OCI-LY3 (cell line): ENCODE measurements at regions not wholly inside any gene's neighbourhood (a gene's known extent, or its start where the extent isn't known, plus 50 kb on each side); places are given as distances from the start of the nearest gene placed in this dataset.

Experiments used
- H2AFZ ChIP-seq: fragments of 200-600, 300-600 bp; shearing (Covaris generic); 2 replicates; pipeline ENCODE4 v1.6.0; 2014; ENCODE audit warnings: antibody characterized with exemption, low read depth, low read length
- H3K27ac ChIP-seq: fragments of 200-600, 300-600 bp; sonication (generic); 2 replicates; pipeline ENCODE4 v1.5.1; 2014; ENCODE audit warnings: mild to moderate bottlenecking, low read length, moderate library complexity, mixed read lengths
- H3K27me3 ChIP-seq: fragments of 200-600, 300-600 bp; sonication (generic); 2 replicates; pipeline ENCODE4 v1.6.1; 2014; ENCODE audit warnings: low read depth, low read length, mixed read lengths
- H3K36me3 ChIP-seq: fragments of 200-600, 300-600 bp; sonication (generic); replicated peaks from 2 replicates; pipeline ENCODE3; 2014; ENCODE audit warnings: low read depth, low read length, mixed read lengths
- H3K4me1 ChIP-seq: fragments of 300-600, 200-600 bp; sonication (generic); 2 replicates; pipeline ENCODE4 v1.6.1; 2014; ENCODE audit warnings: low read length, mixed read lengths
- H3K4me2 ChIP-seq: fragments of 200-600, 300-600 bp; sonication (generic); 2 replicates; pipeline ENCODE4 v1.6.1; 2014; ENCODE audit warnings: low read length, mixed read lengths
- H3K4me3 ChIP-seq: fragments of 300-600, 200-600 bp; sonication (generic); 2 replicates; pipeline ENCODE4 v1.5.1; 2014; ENCODE audit warnings: antibody characterized with exemption, mild to moderate bottlenecking, low read length, moderate library complexity
- H3K79me2 ChIP-seq: fragments of 300-600, 200-600 bp; shearing (Covaris generic); 2 replicates; pipeline ENCODE4 v1.6.1; 2014; ENCODE audit warnings: mild to moderate bottlenecking, low read length, mixed read lengths
- H3K9ac ChIP-seq: fragments of 300-600, 200-600 bp; shearing (Covaris generic); 2 replicates; pipeline ENCODE4 v1.6.0; 2014; ENCODE audit warnings: mild to moderate bottlenecking, low read length, moderate library complexity
- H3K9me3 ChIP-seq: fragments of 200-600, 300-600 bp; shearing (Covaris generic); 2 replicates; pipeline ENCODE4 v1.6.1; 2014; ENCODE audit warnings: low read length, mixed read lengths; ENCODE audit not compliant: insufficient read depth
- H4K20me1 ChIP-seq: fragments of 200-600, 300-600 bp; sonication (generic); 2 replicates; pipeline ENCODE4 v1.6.1; 2016; ENCODE audit warnings: low read length, mixed read lengths; ENCODE audit not compliant: insufficient read depth
- EZH2phosphoT487 ChIP-seq: fragments of 200-600 bp; shearing (Covaris generic); IDR thresholded peaks from 2 replicates; pipeline ENCODE4 v1.6.1; 2018; ENCODE audit warnings: antibody characterized with exemption, mixed run types, low read depth
- TF ChIP-seq, protein P1 (sequence below): fragments of 200-600, 300-600 bp; sonication (generic); IDR thresholded peaks from 2 replicates; pipeline ENCODE4 v1.5.1; 2014; ENCODE audit warnings: antibody characterized with exemption, low read length, low read depth

- no peaks in the 10 kb centered on the region for H3K36me3 ChIP-seq
- H2AFZ ChIP-seq, result no peak overlapping the region
- no peaks in the 10 kb centered on the region for H3K79me2 ChIP-seq
- H3K4me2 ChIP-seq, result no peak overlapping the region
- H3K9me3 ChIP-seq, result no peaks in the 10 kb centered on the region
- H3K27ac ChIP-seq, result no peak overlapping the region
- no peaks in the 10 kb centered on the region for H3K27me3 ChIP-seq
- TF ChIP-seq, protein P1, sequence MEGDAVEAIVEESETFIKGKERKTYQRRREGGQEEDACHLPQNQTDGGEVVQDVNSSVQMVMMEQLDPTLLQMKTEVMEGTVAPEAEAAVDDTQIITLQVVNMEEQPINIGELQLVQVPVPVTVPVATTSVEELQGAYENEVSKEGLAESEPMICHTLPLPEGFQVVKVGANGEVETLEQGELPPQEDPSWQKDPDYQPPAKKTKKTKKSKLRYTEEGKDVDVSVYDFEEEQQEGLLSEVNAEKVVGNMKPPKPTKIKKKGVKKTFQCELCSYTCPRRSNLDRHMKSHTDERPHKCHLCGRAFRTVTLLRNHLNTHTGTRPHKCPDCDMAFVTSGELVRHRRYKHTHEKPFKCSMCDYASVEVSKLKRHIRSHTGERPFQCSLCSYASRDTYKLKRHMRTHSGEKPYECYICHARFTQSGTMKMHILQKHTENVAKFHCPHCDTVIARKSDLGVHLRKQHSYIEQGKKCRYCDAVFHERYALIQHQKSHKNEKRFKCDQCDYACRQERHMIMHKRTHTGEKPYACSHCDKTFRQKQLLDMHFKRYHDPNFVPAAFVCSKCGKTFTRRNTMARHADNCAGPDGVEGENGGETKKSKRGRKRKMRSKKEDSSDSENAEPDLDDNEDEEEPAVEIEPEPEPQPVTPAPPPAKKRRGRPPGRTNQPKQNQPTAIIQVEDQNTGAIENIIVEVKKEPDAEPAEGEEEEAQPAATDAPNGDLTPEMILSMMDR, result no peak
- no peak for TF ChIP-seq EZH2phosphoT487
- no peaks in the 10 kb centered on the region for H4K20me1 ChIP-seq
- H3K9ac ChIP-seq, result no peak overlapping the region
- no peaks in the 10 kb centered on the region for H3K4me1 ChIP-seq
- H3K4me3 ChIP-seq, result no peak overlapping the region
These were observed 259.3 kb upstream of the FAM83B start for GRCh38 chr6:54587277-54587676.

DNA sequence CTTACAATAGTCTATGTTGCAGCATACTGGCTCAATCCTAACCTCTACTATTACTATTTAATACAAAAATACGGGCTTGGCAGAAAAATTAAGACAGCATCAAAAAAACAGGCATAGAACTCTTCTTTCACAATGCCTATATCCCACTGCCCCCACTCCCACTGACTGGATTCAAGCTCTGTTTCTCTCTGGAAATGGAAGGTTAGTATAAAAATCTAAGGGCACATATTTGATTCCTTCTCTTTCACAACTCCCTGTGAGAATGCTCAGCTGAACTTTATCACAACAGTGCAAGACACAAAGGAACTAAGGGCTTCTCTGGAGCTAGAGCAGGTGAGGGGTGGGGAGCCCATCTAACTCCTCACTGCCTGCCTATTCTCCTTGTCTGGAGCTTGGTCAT lies 258.4 kb upstream of the FAM83B start:
- Histone ChIP-seq H2AFZ (no peak overlapping the region), H3K4me3 (no peak overlapping the region), H4K20me1 (no peaks in the 10 kb centered on the region), H3K36me3 (no peaks in the 10 kb centered on the region), H3K27me3 (no peaks in the 10 kb centered on the region), H3K9ac (no peak overlapping the region), H3K9me3 (no peaks in the 10 kb centered on the region), H3K4me1 (no peaks in the 10 kb centered on the region), H3K4me2 (no peak overlapping the region), H3K79me2 (no peaks in the 10 kb centered on the region), H3K27ac (no peak overlapping the region)
- TF ChIP-seq, protein P1, result no peak
- TF ChIP-seq EZH2phosphoT487, result no peak

- Histone ChIP-seq H3K27me3 (no peaks in the 10 kb centered on the region), H3K9me3 (no peaks in the 10 kb centered on the region), H3K27ac (no peak overlapping the region), H3K4me3 (no peak overlapping the region), H3K9ac (no peak overlapping the region), H3K4me2 (no peak overlapping the region), H3K36me3 (no peaks in the 10 kb centered on the region), H4K20me1 (no peaks in the 10 kb centered on the region), H3K4me1 (no peaks in the 10 kb centered on the region), H2AFZ (no peak overlapping the region), H3K79me2 (no peaks in the 10 kb centered on the region)
- no peak for TF ChIP-seq EZH2phosphoT487
- TF ChIP-seq, protein P1, result no peak
These were observed 250.7 kb upstream of the FAM83B start for GRCh38 chr6:54595844-54596243.

GRCh38 chr6:54598787-54599313 lies 247.7 kb upstream of the FAM83B start:
- Histone ChIP-seq H3K4me3 (no peak overlapping the region), H3K36me3 (no peaks in the 10 kb centered on the region), H3K9ac (no peak overlapping the region), H3K4me1 (no peaks in the 10 kb centered on the region), H3K4me2 (no peak overlapping the region), H3K79me2 (no peaks in the 10 kb centered on the region), H3K9me3 (no peaks in the 10 kb centered on the region), H3K27ac (no peak overlapping the region), H2AFZ (no peak overlapping the region), H4K20me1 (no peaks in the 10 kb centered on the region), H3K27me3 (no peaks in the 10 kb centered on the region)
- TF ChIP-seq EZH2phosphoT487, result no peak
- TF ChIP-seq, protein P1, result no peak
